ENCODE measurements at regions not wholly inside any gene's neighbourhood (a gene's known extent, or its start where the extent isn't known, plus 50 kb on each side); places are given as distances from the start of the nearest gene placed in this dataset.

- TF ChIP-seq FOXA2 (IDR thresholded peaks at IDR 0.05) (no peak), YY1 (IDR thresholded peaks at IDR 0.05) (no peak), SP1 (IDR thresholded peaks at IDR 0.05) (no peak), HNF4A (conservative IDR thresholded peaks at IDR 0.05) (no peak), NR2F2 (IDR thresholded peaks at IDR 0.05) (no peak), ZBTB33 (IDR thresholded peaks at IDR 0.05) (no peak)
Measured at GRCh38 chr9:106310782-106311181, 552.2 kb upstream of the ZNF462 start (continued).

- no peak for DNase-seq (ENCODE audit: low spot score)
- 87% methylated on average over 1 of the region's 1 CpG for WGBS
- no peaks in the 10 kb centered on the region for H3K9me3 ChIP-seq (ENCODE audit: control insufficient read depth in 4 of 4, low read length in 3 of 4)
- no peaks in the 10 kb centered on the region for H3K36me3 ChIP-seq (ENCODE audit: control insufficient read depth in 4 of 4, insufficient read depth in 3 of 4, low read depth in 1 of 4, low read length in 3 of 4)
- H3K4me3 ChIP-seq (ENCODE audit: low read depth in 1 of 3, low read length in 3 of 3): no peak overlapping the region
- no peaks in the 10 kb centered on the region for H3K27me3 ChIP-seq (ENCODE audit: control insufficient read depth in 4 of 4, insufficient read depth in 4 of 4, low read length in 3 of 4)
- TF ChIP-seq YY1 (IDR thresholded peaks at IDR 0.05): no peak
- no peak for TF ChIP-seq FOXA1 (IDR thresholded peaks at IDR 0.05)
- no peak for TF ChIP-seq GABPA (IDR thresholded peaks at IDR 0.05 in 1 of 2, conservative IDR thresholded peaks at IDR 0.05 in 1 of 2)
- TF ChIP-seq NR2F2 (IDR thresholded peaks at IDR 0.05): no peak
- TF ChIP-seq ATF3 (IDR thresholded peaks at IDR 0.05): no peak
- no peak for TF ChIP-seq REST (IDR thresholded peaks at IDR 0.05)
- TF ChIP-seq ZBTB33 (IDR thresholded peaks at IDR 0.05): no peak
- TF ChIP-seq HNF4A (conservative IDR thresholded peaks at IDR 0.05): no peak
- TF ChIP-seq CTCF (IDR thresholded peaks at IDR 0.05; ENCODE audit: low read depth, low read length, missing input control): no peak
- no peak for TF ChIP-seq HNF4G (IDR thresholded peaks at IDR 0.05)
- no peak for TF ChIP-seq TAF1 (conservative IDR thresholded peaks at IDR 0.05)
- TF ChIP-seq FOXA2 (IDR thresholded peaks at IDR 0.05): no peak
- TF ChIP-seq SP1 (IDR thresholded peaks at IDR 0.05): no peak
- no peak for TF ChIP-seq EGR1 (IDR thresholded peaks at IDR 0.05; ENCODE audit: low read depth in 2 of 2)
- no peak for TF ChIP-seq MAX (IDR thresholded peaks at IDR 0.05)
- TF ChIP-seq JUND (IDR thresholded peaks at IDR 0.05): no peak
- TF ChIP-seq RAD21 (IDR thresholded peaks at IDR 0.05): no peak
- no peaks in the 10 kb centered on the region for H3K4me1 ChIP-seq (ENCODE audit: control insufficient read depth in 4 of 4, insufficient read depth in 4 of 4, low read length in 3 of 4)
- H3K9ac ChIP-seq (ENCODE audit: low read depth in 1 of 2, low read length in 2 of 2): no peak overlapping the region
- no peak overlapping the region for H3K27ac ChIP-seq (ENCODE audit: low read depth in 1 of 2, low read length in 2 of 2)
Measured at GRCh38 chr9:106312906-106313305, 550.1 kb upstream of the ZNF462 start.

All from liver (tissue), 8 donors.